Calu3 (cell line): ENCODE measurements at regions not wholly inside any gene's neighbourhood (a gene's known extent, or its start where the extent isn't known, plus 50 kb on each side); places are given as distances from the start of the nearest gene placed in this dataset.

Source experiments
- BruUV-seq: library from RNA; stranded (reverse); fragments of 400-500 nt; replicated peaks from 2 replicates; lab custom pipeline; 2021; lab: Mats Ljungman, UMichigan
- CTCF ChIA-PET: fragments of 300-600 bp; sonication (Branson Sonifier 250); formaldehyde crosslinking; loops from one replicate; lab custom pipeline; 2022; ENCODE audit warnings: antibody characterized with exemption; lab: Charles Lee
- DNase-seq: peaks from one replicate; pipeline ENCODE4 v3.0.0; 2022
- H3K27ac Mint-ChIP-seq: one replicate; pipeline ENCODE4 v1.8.0; 2022; ENCODE audit warnings: mixed read lengths; ENCODE audit not compliant: unreplicated experiment
- H3K27me3 Mint-ChIP-seq: one replicate; pipeline ENCODE4 v1.8.0; 2022; ENCODE audit warnings: mixed read lengths; ENCODE audit not compliant: unreplicated experiment
- H3K36me3 Mint-ChIP-seq: one replicate; pipeline ENCODE4 v1.8.0; 2022; ENCODE audit warnings: mild to moderate bottlenecking, moderate library complexity, mixed read lengths; ENCODE audit not compliant: insufficient read depth, unreplicated experiment
- H3K4me1 Mint-ChIP-seq: one replicate; pipeline ENCODE4 v1.8.0; 2022; ENCODE audit warnings: mild to moderate bottlenecking, low read depth, mixed read lengths; ENCODE audit not compliant: unreplicated experiment
- H3K4me3 Mint-ChIP-seq: one replicate; pipeline ENCODE4 v1.8.0; 2022; ENCODE audit warnings: mild to moderate bottlenecking, low read depth, moderate library complexity, mixed read lengths; ENCODE audit not compliant: unreplicated experiment
- H3K9me3 Mint-ChIP-seq: one replicate; pipeline ENCODE4 v1.8.0; 2022; ENCODE audit warnings: low read depth, mixed read lengths; ENCODE audit not compliant: unreplicated experiment
- CTCF ChIP-seq: fragments of 200-600 bp; IDR thresholded peaks from one replicate; pipeline ENCODE4 v1.8.0; 2022; ENCODE audit warnings: antibody characterized with exemption; ENCODE audit not compliant: unreplicated experiment
- intact Hi-C: fragments of 100-400 bp; cut with micrococcal nuclease; formaldehyde crosslinking; loops from one replicate; pipeline ENCODE4 v1.10.0; 2022; ENCODE audit not compliant: unreplicated experiment

DNA sequence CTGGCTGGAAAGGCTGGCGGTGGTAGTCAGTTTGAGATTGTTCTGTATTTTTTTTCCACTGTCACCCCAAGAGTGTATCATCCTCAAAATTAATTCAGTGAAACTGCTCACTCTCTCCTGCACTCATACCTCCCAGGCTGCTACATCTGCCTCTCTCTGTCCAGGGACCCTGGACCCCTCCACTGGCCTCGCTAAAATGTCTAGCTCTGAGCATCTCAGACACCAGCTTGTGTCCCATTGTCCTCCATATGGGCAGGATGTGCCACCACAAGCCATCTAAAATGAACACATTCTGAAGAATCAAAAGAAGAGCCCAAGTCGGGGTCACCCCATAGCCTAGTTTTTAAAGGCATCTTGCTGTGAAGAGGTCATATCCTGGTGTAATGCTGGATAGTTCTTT lies 345.5 kb upstream of the TSHZ3 start:
- CTCF ChIA-PET, result interaction anchor here (0.5 kb wide), 1 partner anchor 246 kb away, joined by 3 read pairs; no protein-coding TSS in a partner anchor
- Mint-ChIP-seq H3K4me1 (no peaks in the 10 kb centered on the region), H3K4me3 (no peak overlapping the region), H3K36me3 (no peaks in the 10 kb centered on the region), H3K27me3 (no peaks in the 10 kb centered on the region), H3K9me3 (peaks cover 20% of the 10 kb centered on the region), H3K27ac (no peak overlapping the region)
- no TSS peak for BruUV-seq
- intact Hi-C loops, result no loop called here
- DNase-seq, result no peak
- no peak for TF ChIP-seq CTCF

DNA sequence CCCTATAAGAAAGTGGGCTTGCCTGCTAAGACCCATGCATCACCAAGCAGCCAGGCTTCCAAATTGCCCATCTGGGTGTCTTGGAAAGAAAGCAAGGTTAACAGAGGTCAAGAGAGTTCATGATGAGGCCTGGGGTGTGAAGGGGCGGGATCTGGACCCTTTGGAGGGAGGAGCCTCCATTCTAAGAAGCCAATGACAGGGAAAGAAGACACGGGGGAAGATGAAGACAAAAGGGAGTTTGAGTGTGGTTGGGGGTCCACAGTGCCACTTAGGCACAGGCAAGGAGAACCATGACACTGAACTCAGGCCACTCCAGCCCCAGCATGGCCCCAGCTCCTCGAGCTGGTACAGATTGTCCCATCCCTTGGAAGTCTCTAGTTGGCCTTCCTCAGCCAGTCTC lies 350.2 kb upstream of the TSHZ3 start:
- no peaks in the 10 kb centered on the region for H3K4me1 Mint-ChIP-seq
- H3K27ac Mint-ChIP-seq, result no peak overlapping the region
- no TSS peak for BruUV-seq
- no peak for TF ChIP-seq CTCF
- intact Hi-C loops, result no loop called here
- H3K36me3 Mint-ChIP-seq, result no peaks in the 10 kb centered on the region
- peaks cover 27% of the 10 kb centered on the region for H3K9me3 Mint-ChIP-seq
- H3K4me3 Mint-ChIP-seq, result no peak overlapping the region
- CTCF ChIA-PET, result no interaction called here
- no peak for DNase-seq
- no peaks in the 10 kb centered on the region for H3K27me3 Mint-ChIP-seq

- no peak overlapping the region for H3K4me3 Mint-ChIP-seq
- intact Hi-C loops, result no loop called here
- DNase-seq, result no peak
- no peak for TF ChIP-seq CTCF
- no TSS peak for BruUV-seq
- H3K27ac Mint-ChIP-seq, result no peak overlapping the region
- H3K9me3 Mint-ChIP-seq, result peaks cover 25% of the 10 kb centered on the region
- no peaks in the 10 kb centered on the region for H3K36me3 Mint-ChIP-seq
- H3K27me3 Mint-ChIP-seq, result no peaks in the 10 kb centered on the region
- no peaks in the 10 kb centered on the region for H3K4me1 Mint-ChIP-seq
- CTCF ChIA-PET, result no interaction called here
Measured at GRCh38 chr19:31701146-31701545, 351.9 kb upstream of the TSHZ3 start.

DNA sequence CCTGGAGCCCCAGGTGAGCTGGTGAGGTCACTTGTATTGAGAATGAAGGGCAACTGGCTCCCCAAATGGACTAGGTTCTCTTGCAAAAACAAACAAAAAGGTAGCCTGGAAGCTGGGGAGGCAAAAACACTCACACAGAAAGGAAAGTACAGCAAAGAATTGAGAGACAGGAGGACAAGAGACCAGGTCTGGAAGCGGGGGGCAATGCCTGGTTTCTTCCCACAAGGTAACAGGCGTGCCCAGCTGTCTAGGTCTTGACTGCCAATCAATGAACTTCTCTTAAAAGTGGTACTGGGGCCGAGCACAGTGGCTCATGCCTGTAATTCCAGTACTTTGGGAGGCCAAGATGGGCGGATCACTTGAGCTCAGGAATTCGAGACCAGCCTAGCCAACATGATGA lies 356.4 kb upstream of the TSHZ3 start:
- H3K36me3 Mint-ChIP-seq, result no peaks in the 10 kb centered on the region
- DNase-seq, result no peak
- no peak overlapping the region for H3K27ac Mint-ChIP-seq
- H3K4me3 Mint-ChIP-seq, result no peak overlapping the region
- intact Hi-C loops, result no loop called here
- no peak for TF ChIP-seq CTCF
- CTCF ChIA-PET, result interaction anchor here (0.6 kb wide), 1 partner anchor 44 kb away, joined by 4 read pairs; no protein-coding TSS in a partner anchor
- BruUV-seq, result no TSS peak
- no peaks in the 10 kb centered on the region for H3K4me1 Mint-ChIP-seq
- H3K9me3 Mint-ChIP-seq, result peaks cover 25% of the 10 kb centered on the region
- no peaks in the 10 kb centered on the region for H3K27me3 Mint-ChIP-seq
